Esophagus squamous epithelium (tissue), 5 donors: ENCODE measurements at regions not wholly inside any gene's neighbourhood (a gene's known extent, or its start where the extent isn't known, plus 50 kb on each side); places are given as distances from the start of the nearest gene placed in this dataset.

Experiments
- DNase-seq: peaks from one replicate; lab custom pipeline; 2025; lab: John Stamatoyannopoulos, UW
- H3K27ac ChIP-seq, 4 donors: fragments of 200-600 bp; sonication (generic); one replicate each; pipeline ENCODE4 v1.5.1; 2016 to 2019; ENCODE audit warnings: mild to moderate bottlenecking in 1 of 4
- H3K27me3 ChIP-seq, 4 donors: fragments of 200-600 bp; sonication (generic); 1 replicate in 3 of 4; 2 replicates in 1 of 4; pipeline versions ENCODE4 v1.5.1 to v1.6.0; 2017 to 2021; ENCODE audit warnings: antibody characterized with exemption in 1 of 4
- H3K36me3 ChIP-seq, 3 donors: fragments of 200-600 bp; sonication (generic); one replicate each; pipeline ENCODE4 v1.5.1; 2016 to 2019
- H3K4me1 ChIP-seq, 3 donors: fragments of 200-600 bp; sonication (generic); one replicate each; pipeline ENCODE4 v1.5.1; 2017 to 2019
- H3K4me3 ChIP-seq, 4 donors: fragments of 200-600 bp; sonication (generic); 1 replicate in 3 of 4; 2 replicates in 1 of 4; pipeline ENCODE4 v1.5.1; 2016 to 2019; ENCODE audit warnings: mild to moderate bottlenecking in 2 of 4, moderate library complexity in 1 of 4
- H3K9me3 ChIP-seq, 3 donors: fragments of 200-600 bp; sonication (generic); one replicate each; pipeline ENCODE4 v1.5.1; 2016 to 2019
- CTCF ChIP-seq, 6 experiments: fragments of 450-650 bp in 4 of 6; fragments of 200-600 bp in 2 of 6; sonication (generic) in 2 of 6; IDR thresholded peaks; one replicate each; pipeline ENCODE4 v1.5.1; 2016 to 2019; ENCODE audit warnings: antibody characterized with exemption in 6 of 6, mild to moderate bottlenecking in 4 of 6, moderate library complexity in 4 of 6
- POLR2A ChIP-seq, 4 donors: fragments of 450-650 bp; IDR thresholded peaks; one replicate each; pipeline ENCODE4 v1.6.1; 2017; ENCODE audit warnings: antibody characterized with exemption in 4 of 4, mild to moderate bottlenecking in 4 of 4, moderate library complexity in 3 of 4
- WGBS, 2 donors: methylation state at CpG; one replicate each; pipeline ENCODE4 v1.1.5; 2018; 5-methylcytosine and 5-hydroxymethylcytosine counted together
- intact Hi-C: fragments of 100-400 bp; cut with DNase I; formaldehyde crosslinking; loops from one replicate; pipeline ENCODE4 v1.15.0; 2022
- donor health status: DM: yes; HTN: yes; CAD: no.

- no peak for DNase-seq
- intact Hi-C loops: no loop called here
- H3K27me3 ChIP-seq: no peaks in the 10 kb centered on the region
- no peaks in the 10 kb centered on the region for H3K4me1 ChIP-seq
- H3K36me3 ChIP-seq: no peaks in the 10 kb centered on the region
- no peaks in the 10 kb centered on the region for H3K9me3 ChIP-seq
- 67 to 74% methylated on average over 1 of the region's 1 CpG for WGBS, 2 donors
- H3K27ac ChIP-seq: no peak overlapping the region
- no peak overlapping the region for H3K4me3 ChIP-seq
- no peak for TF ChIP-seq CTCF (IDR thresholded peaks at IDR 0.05)
- TF ChIP-seq POLR2A (IDR thresholded peaks at IDR 0.05): no peak
Measured at GRCh38 chr7:9241826-9242225, 808.4 kb downstream of the NXPH1 start.

GRCh38 chr7:9242636-9243035 is 809.2 kb downstream of the NXPH1 start:
- intact Hi-C loops: no loop called here
- DNase-seq: no peak
- WGBS, 2 donors: 62 to 84% methylated on average over 3 of the region's 3 CpGs

GRCh38 chr7:9250876-9251275 is 817.5 kb downstream of the NXPH1 start:
- intact Hi-C loops: no loop called here
- DNase-seq: no peak
- Histone ChIP-seq H3K36me3 (no peaks in the 10 kb centered on the region), H3K4me1 (no peaks in the 10 kb centered on the region), H3K27me3 (no peaks in the 10 kb centered on the region), H3K27ac (no peak overlapping the region), H3K4me3 (no peak overlapping the region), H3K9me3 (peaks cover 0 to 7% (median 0%) of the 10 kb centered on the region in 3 donors)
- TF ChIP-seq POLR2A (IDR thresholded peaks at IDR 0.05): no peak
- no peak for TF ChIP-seq CTCF (IDR thresholded peaks at IDR 0.05)
- 100% methylated on average over 1 of the region's 4 CpGs; no CpG with 5 or more reads in 1 of the 2 donors for WGBS, 2 donors

More at GRCh38 chr7:9242636-9243035, 809.2 kb downstream of the NXPH1 start:
- H3K4me3 ChIP-seq: no peak overlapping the region
- no peaks in the 10 kb centered on the region for H3K4me1 ChIP-seq
- no peak overlapping the region for H3K27ac ChIP-seq
- no peaks in the 10 kb centered on the region for H3K36me3 ChIP-seq
- no peaks in the 10 kb centered on the region for H3K27me3 ChIP-seq
- H3K9me3 ChIP-seq: no peaks in the 10 kb centered on the region
- TF ChIP-seq POLR2A (IDR thresholded peaks at IDR 0.05): no peak
- TF ChIP-seq CTCF (IDR thresholded peaks at IDR 0.05): no peak

- H3K4me1 ChIP-seq: no peaks in the 10 kb centered on the region
- H3K27ac ChIP-seq: no peak overlapping the region
- TF ChIP-seq POLR2A (IDR thresholded peaks at IDR 0.05) (no peak), CTCF (IDR thresholded peaks at IDR 0.05) (no peak)
- H3K4me3 ChIP-seq: no peak overlapping the region
- intact Hi-C loops: no loop called here
- DNase-seq: no peak
- no peaks in the 10 kb centered on the region for H3K36me3 ChIP-seq
- 69 to 72% methylated on average over 3 of the region's 3 CpGs for WGBS, 2 donors
- H3K27me3 ChIP-seq: no peaks in the 10 kb centered on the region
- H3K9me3 ChIP-seq: no peaks in the 10 kb centered on the region
Measured at GRCh38 chr7:9264395-9264794, 831.0 kb downstream of the NXPH1 start.

GRCh38 chr7:9280088-9280487 is 846.7 kb downstream of the NXPH1 start:
- Histone ChIP-seq H3K27me3 (no peaks in the 10 kb centered on the region), H3K9me3 (no peaks in the 10 kb centered on the region), H3K4me3 (no peak overlapping the region), H3K36me3 (no peaks in the 10 kb centered on the region), H3K4me1 (no peaks in the 10 kb centered on the region), H3K27ac (no peak overlapping the region)
- DNase-seq: no peak
- TF ChIP-seq POLR2A (IDR thresholded peaks at IDR 0.05) (no peak), CTCF (IDR thresholded peaks at IDR 0.05) (no peak)
- intact Hi-C loops: no loop called here
